ENCODE measurements at regions not wholly inside any gene's neighbourhood (a gene's known extent, or its start where the extent isn't known, plus 50 kb on each side); places are given as distances from the start of the nearest gene placed in this dataset.

DNA sequence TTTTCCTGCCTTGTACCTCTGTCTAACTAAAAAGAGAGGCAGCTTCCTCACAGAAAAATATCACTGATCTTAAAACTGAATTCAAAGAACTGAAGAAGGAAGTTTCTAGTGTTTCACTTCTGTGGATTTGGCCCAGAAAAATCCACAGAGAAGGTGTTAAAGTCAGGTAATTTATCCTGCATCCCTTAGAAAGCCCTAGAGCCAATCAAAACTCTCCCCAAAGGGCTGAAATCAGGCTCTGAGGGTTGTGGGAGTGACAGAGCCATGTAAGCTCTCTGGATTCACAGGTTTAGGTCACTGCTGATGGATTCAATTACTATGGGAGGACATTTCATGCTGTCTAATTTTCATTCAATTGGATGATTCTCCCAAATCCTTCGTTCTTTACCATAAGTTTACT is 152.3 kb downstream of the OR2B2 start:
- Histone ChIP-seq H3K4me2 (ENCODE audit: extremely low read depth, insufficient read depth, low read length) (no peak overlapping the region), H3K36me3 (ENCODE audit: control insufficient read depth, insufficient read depth, low read length) (no peaks in the 10 kb centered on the region)

GRCh38 chr6:27758491-27758890 is 153.7 kb downstream of the OR2B2 start:
- Histone ChIP-seq H3K27ac (ENCODE audit: insufficient read depth, low read length) (no peak overlapping the region), H3K9me3 (ENCODE audit: control insufficient read depth, insufficient read depth, low read depth, low read length) (no peaks in the 10 kb centered on the region), H3K36me3 (ENCODE audit: control insufficient read depth, insufficient read depth, low read length) (no peaks in the 10 kb centered on the region), H4K20me1 (ENCODE audit: control insufficient read depth, extremely low read depth, insufficient read depth, low read length) (no peaks in the 10 kb centered on the region), H3K9ac (ENCODE audit: insufficient read depth, low read length) (no peak overlapping the region), H3K4me1 (ENCODE audit: control insufficient read depth, extremely low read depth, insufficient read depth, low read length) (no peaks in the 10 kb centered on the region), H3K4me2 (ENCODE audit: extremely low read depth, insufficient read depth, low read length) (no peak overlapping the region), H2AFZ (ENCODE audit: low read length) (no peak overlapping the region), H3K4me3 (replicated peaks in 1 of 4; ENCODE audit: control extremely low read depth in 1 of 4, insufficient read depth in 1 of 4, low read depth in 3 of 4, low read length in 4 of 4) (no peak overlapping the region), H3K27me3 (ENCODE audit: control insufficient read depth, insufficient read depth, low read length) (peaks cover 3% of the 10 kb centered on the region), H3K79me2 (ENCODE audit: control insufficient read depth, insufficient read depth, low read length) (no peaks in the 10 kb centered on the region)
- TF ChIP-seq, protein P1, sequence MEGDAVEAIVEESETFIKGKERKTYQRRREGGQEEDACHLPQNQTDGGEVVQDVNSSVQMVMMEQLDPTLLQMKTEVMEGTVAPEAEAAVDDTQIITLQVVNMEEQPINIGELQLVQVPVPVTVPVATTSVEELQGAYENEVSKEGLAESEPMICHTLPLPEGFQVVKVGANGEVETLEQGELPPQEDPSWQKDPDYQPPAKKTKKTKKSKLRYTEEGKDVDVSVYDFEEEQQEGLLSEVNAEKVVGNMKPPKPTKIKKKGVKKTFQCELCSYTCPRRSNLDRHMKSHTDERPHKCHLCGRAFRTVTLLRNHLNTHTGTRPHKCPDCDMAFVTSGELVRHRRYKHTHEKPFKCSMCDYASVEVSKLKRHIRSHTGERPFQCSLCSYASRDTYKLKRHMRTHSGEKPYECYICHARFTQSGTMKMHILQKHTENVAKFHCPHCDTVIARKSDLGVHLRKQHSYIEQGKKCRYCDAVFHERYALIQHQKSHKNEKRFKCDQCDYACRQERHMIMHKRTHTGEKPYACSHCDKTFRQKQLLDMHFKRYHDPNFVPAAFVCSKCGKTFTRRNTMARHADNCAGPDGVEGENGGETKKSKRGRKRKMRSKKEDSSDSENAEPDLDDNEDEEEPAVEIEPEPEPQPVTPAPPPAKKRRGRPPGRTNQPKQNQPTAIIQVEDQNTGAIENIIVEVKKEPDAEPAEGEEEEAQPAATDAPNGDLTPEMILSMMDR (conservative IDR thresholded peaks at IDR 0.05 in 1 of 2, IDR thresholded peaks at IDR 0.05 in 1 of 2; ENCODE audit: low read depth in 1 of 2, low read length in 2 of 2) = no peak
- TF ChIP-seq EZH2 (IDR thresholded peaks at IDR 0.05; ENCODE audit: low read length, missing control alignments) = no peak
- no peak for DNase-seq (ENCODE audit: low read depth in 2 of 2)

More for the DNA sequence above, 152.3 kb downstream of the OR2B2 start:
- H3K27ac ChIP-seq (ENCODE audit: insufficient read depth, low read length) = no peak overlapping the region
- H3K4me1 ChIP-seq (ENCODE audit: control insufficient read depth, extremely low read depth, insufficient read depth, low read length) = no peaks in the 10 kb centered on the region
- DNase-seq (ENCODE audit: low read depth in 2 of 2) = no peak
- H2AFZ ChIP-seq (ENCODE audit: low read length) = no peak overlapping the region
- H4K20me1 ChIP-seq (ENCODE audit: control insufficient read depth, extremely low read depth, insufficient read depth, low read length) = no peaks in the 10 kb centered on the region
- no peaks in the 10 kb centered on the region for H3K9me3 ChIP-seq (ENCODE audit: control insufficient read depth, insufficient read depth, low read depth, low read length)
- no peak overlapping the region for H3K9ac ChIP-seq (ENCODE audit: insufficient read depth, low read length)
- H3K4me3 ChIP-seq (replicated peaks in 1 of 4; ENCODE audit: control extremely low read depth in 1 of 4, insufficient read depth in 1 of 4, low read depth in 3 of 4, low read length in 4 of 4) = no peak overlapping the region
- no peaks in the 10 kb centered on the region for H3K79me2 ChIP-seq (ENCODE audit: control insufficient read depth, insufficient read depth, low read length)
- peaks cover 3% of the 10 kb centered on the region for H3K27me3 ChIP-seq (ENCODE audit: control insufficient read depth, insufficient read depth, low read length)
- TF ChIP-seq, protein P1 (conservative IDR thresholded peaks at IDR 0.05 in 1 of 2, IDR thresholded peaks at IDR 0.05 in 1 of 2; ENCODE audit: low read depth in 1 of 2, low read length in 2 of 2) = no peak
- TF ChIP-seq EZH2 (IDR thresholded peaks at IDR 0.05; ENCODE audit: low read length, missing control alignments) = no peak

- no peak overlapping the region for H3K9ac ChIP-seq (ENCODE audit: insufficient read depth, low read length)
- H2AFZ ChIP-seq (ENCODE audit: low read length) = no peak overlapping the region
- H3K4me2 ChIP-seq (ENCODE audit: extremely low read depth, insufficient read depth, low read length) = no peak overlapping the region
Observed at GRCh38 chr6:27757307-27757706, 154.9 kb downstream of the OR2B2 start.

More at GRCh38 chr6:27757307-27757706, 154.9 kb downstream of the OR2B2 start:
- Histone ChIP-seq H3K4me3 (replicated peaks in 1 of 4; ENCODE audit: control extremely low read depth in 1 of 4, insufficient read depth in 1 of 4, low read depth in 3 of 4, low read length in 4 of 4) (peak overlapping the region in 1 of 4 experiments; percentile 28), H3K27ac (ENCODE audit: insufficient read depth, low read length) (no peak overlapping the region), H3K79me2 (ENCODE audit: control insufficient read depth, insufficient read depth, low read length) (no peaks in the 10 kb centered on the region), H3K4me1 (ENCODE audit: control insufficient read depth, extremely low read depth, insufficient read depth, low read length) (no peaks in the 10 kb centered on the region), H3K36me3 (ENCODE audit: control insufficient read depth, insufficient read depth, low read length) (no peaks in the 10 kb centered on the region), H3K9me3 (ENCODE audit: control insufficient read depth, insufficient read depth, low read depth, low read length) (no peaks in the 10 kb centered on the region), H4K20me1 (ENCODE audit: control insufficient read depth, extremely low read depth, insufficient read depth, low read length) (no peaks in the 10 kb centered on the region), H3K27me3 (ENCODE audit: control insufficient read depth, insufficient read depth, low read length) (peaks cover 3% of the 10 kb centered on the region)
- no peak for TF ChIP-seq EZH2 (IDR thresholded peaks at IDR 0.05; ENCODE audit: low read length, missing control alignments)
- TF ChIP-seq, protein P1 (conservative IDR thresholded peaks at IDR 0.05 in 1 of 2, IDR thresholded peaks at IDR 0.05 in 1 of 2; ENCODE audit: low read depth in 1 of 2, low read length in 2 of 2) = no peak
- peak in 1 of 2 donors; percentile 11 for DNase-seq (ENCODE audit: low read depth in 2 of 2)
